Colonic mucosa (tissue), 4 donors: ENCODE measurements at regions not wholly inside any gene's neighbourhood (a gene's known extent, or its start where the extent isn't known, plus 50 kb on each side); places are given as distances from the start of the nearest gene placed in this dataset.

Source experiments
- DNase-seq: peaks from one replicate; pipeline ENCODE4 v3.0.0-alpha.2; 2020
- H3K27ac ChIP-seq: fragments of 200-600 bp; one replicate; pipeline ENCODE4 v1.8.0; 2021
- H3K27me3 ChIP-seq: fragments of 200-600 bp; one replicate; pipeline ENCODE4 v1.8.0; 2021
- H3K36me3 ChIP-seq: fragments of 200-600 bp; one replicate; pipeline ENCODE4 v1.8.0; 2021
- H3K4me1 ChIP-seq: fragments of 200-600 bp; one replicate; pipeline ENCODE4 v1.8.0; 2021; ENCODE audit warnings: mild to moderate bottlenecking
- H3K4me3 ChIP-seq: fragments of 200-600 bp; one replicate; pipeline ENCODE4 v1.8.0; 2021
- H3K9ac ChIP-seq, 2 donors: one replicate each; pipeline ENCODE4 v1.7.0; 2013; ENCODE audit warnings: control low read depth in 2 of 2, low read depth in 2 of 2, low read length in 2 of 2
- H3K9me3 ChIP-seq: fragments of 200-600 bp; one replicate; pipeline ENCODE4 v1.8.0; 2021
- CTCF ChIP-seq: fragments of 200-600 bp; IDR thresholded peaks from one replicate; pipeline ENCODE4 v1.8.0; 2022; ENCODE audit warnings: antibody characterized with exemption, mild to moderate bottlenecking
- intact Hi-C: fragments of 100-400 bp; cut with DNase I; formaldehyde crosslinking; loops from one replicate; pipeline ENCODE4 v1.14.1; 2022
- donor health status: healthy.
- donor health status: DM: no; HTN: no; CAD: no.
- donor health status: DM: no; HTN: no; CAD: no.

- intact Hi-C loops, result no loop called here
- Histone ChIP-seq H3K27ac (no peak overlapping the region), H3K4me1 (no peaks in the 10 kb centered on the region), H3K4me3 (no peak overlapping the region), H3K27me3 (no peaks in the 10 kb centered on the region), H3K36me3 (no peaks in the 10 kb centered on the region), H3K9me3 (no peaks in the 10 kb centered on the region), H3K9ac (no peak overlapping the region)
- no peak for TF ChIP-seq CTCF
- DNase-seq, result no peak
Observed at GRCh38 chr6:90435207-90435899, 138.7 kb upstream of the BACH2 start.

GRCh38 chr6:90434094-90434493 is 137.5 kb upstream of the BACH2 start:
- intact Hi-C loops, result no loop called here
- Histone ChIP-seq H3K27ac (no peak overlapping the region), H3K9me3 (peaks cover 4% of the 10 kb centered on the region), H3K4me3 (no peak overlapping the region), H3K9ac (no peak overlapping the region), H3K4me1 (no peaks in the 10 kb centered on the region), H3K27me3 (no peaks in the 10 kb centered on the region), H3K36me3 (no peaks in the 10 kb centered on the region)
- no peak for TF ChIP-seq CTCF
- DNase-seq, result no peak

GRCh38 chr6:90432937-90433336 is 136.3 kb upstream of the BACH2 start:
- H3K4me1 ChIP-seq, result no peaks in the 10 kb centered on the region
- peaks cover 4% of the 10 kb centered on the region for H3K9me3 ChIP-seq
- H3K4me3 ChIP-seq, result no peak overlapping the region
- intact Hi-C loops, result no loop called here
- no peaks in the 10 kb centered on the region for H3K27me3 ChIP-seq
- TF ChIP-seq CTCF, result no peak
- H3K36me3 ChIP-seq, result no peaks in the 10 kb centered on the region
- H3K27ac ChIP-seq, result no peak overlapping the region
- no peak for DNase-seq
- no peak overlapping the region for H3K9ac ChIP-seq

DNA sequence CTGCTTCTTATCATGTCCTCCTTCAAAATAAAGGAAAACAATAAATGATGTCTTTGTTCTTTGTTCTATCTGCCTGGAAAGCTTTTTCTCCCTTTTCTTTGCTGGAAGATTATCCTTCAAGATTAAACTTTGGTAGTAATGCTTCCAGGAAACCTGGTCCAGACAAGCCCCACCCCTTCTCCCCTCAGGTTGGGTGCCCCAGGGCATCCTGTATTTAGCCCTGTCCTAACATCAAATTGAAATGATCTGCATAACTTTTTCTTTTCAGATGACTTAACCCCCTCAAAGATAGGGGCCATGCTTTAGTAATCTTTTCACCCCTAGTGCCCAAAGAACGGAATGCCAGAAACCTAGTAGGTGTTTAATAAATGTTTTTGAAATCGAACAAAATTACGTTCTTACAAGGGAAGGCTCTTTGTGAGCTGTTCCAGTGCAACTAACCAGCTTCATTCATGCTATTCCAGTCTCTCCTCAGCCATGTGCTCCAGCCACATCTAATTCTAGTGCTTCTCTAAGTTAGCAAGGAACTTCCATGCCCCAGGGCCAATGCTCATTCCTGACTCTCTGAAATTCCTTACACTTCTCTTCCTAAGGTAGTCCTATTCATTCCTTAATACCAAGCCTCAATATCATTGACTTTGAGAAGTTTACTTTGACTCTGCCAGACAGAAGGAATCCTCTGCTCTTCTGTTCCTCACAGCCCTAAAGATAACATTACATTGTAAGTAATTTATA is 135.6 kb upstream of the BACH2 start:
- intact Hi-C loops, result no loop called here
- Histone ChIP-seq H3K27ac (no peak overlapping the region), H3K9ac (no peak overlapping the region), H3K9me3 (peaks cover 4% of the 10 kb centered on the region), H3K27me3 (no peaks in the 10 kb centered on the region), H3K36me3 (no peaks in the 10 kb centered on the region), H3K4me1 (no peaks in the 10 kb centered on the region), H3K4me3 (no peak overlapping the region)
- TF ChIP-seq CTCF, result no peak
- no peak for DNase-seq

- no peak for DNase-seq
- no peak overlapping the region for H3K9ac ChIP-seq
- TF ChIP-seq CTCF, result no peak
- no peak overlapping the region for H3K27ac ChIP-seq
- H3K36me3 ChIP-seq, result no peaks in the 10 kb centered on the region
- H3K4me3 ChIP-seq, result no peak overlapping the region
- intact Hi-C loops, result no loop called here
- peaks cover 4% of the 10 kb centered on the region for H3K9me3 ChIP-seq
- no peaks in the 10 kb centered on the region for H3K4me1 ChIP-seq
- H3K27me3 ChIP-seq, result no peaks in the 10 kb centered on the region
Observed at GRCh38 chr6:90431576-90431975, 134.9 kb upstream of the BACH2 start.
